Activated T-helper 17 cell treated with anti-CD3 and anti-CD28 coated beads, Interleukin-2, amount 50 U/mL, for 72 hours (primary cell): ENCODE measurements at regions not wholly inside any gene's neighbourhood (a gene's known extent, or its start where the extent isn't known, plus 50 kb on each side); places are given as distances from the start of the nearest gene placed in this dataset.
"Not testable (repeated sequence)": the region's sequence is repeated elsewhere in the genome, so short reads cannot be mapped to it uniquely, and the experiment has no call there.

Source experiments
- ATAC-seq: fragments of 150-1000 bp; cut with Tn5 transposase; replicated peaks from 2 replicates; pipeline ENCODE4 v1.10.0; 2021; ENCODE audit warnings: mild to moderate bottlenecking, moderate library complexity
- H3K27ac Mint-ChIP-seq: one replicate; pipeline ENCODE4 v1.8.0; 2022; ENCODE audit warnings: mixed read lengths
- H3K27me3 Mint-ChIP-seq: one replicate; pipeline ENCODE4 v1.8.0; 2022; ENCODE audit warnings: mixed read lengths
- H3K36me3 Mint-ChIP-seq: one replicate; pipeline ENCODE4 v1.8.0; 2022; ENCODE audit warnings: low read depth, mild to moderate bottlenecking, mixed read lengths
- H3K4me1 Mint-ChIP-seq: one replicate; pipeline ENCODE4 v1.8.0; 2022; ENCODE audit warnings: mixed read lengths
- H3K4me3 Mint-ChIP-seq: one replicate; pipeline ENCODE4 v1.8.0; 2022; ENCODE audit warnings: mild to moderate bottlenecking, mixed read lengths
- H3K9me3 Mint-ChIP-seq: one replicate; pipeline ENCODE4 v1.8.0; 2022; ENCODE audit warnings: mixed read lengths

- Mint-ChIP-seq H3K27ac (no peak overlapping the region), H3K9me3 (no peaks in the 10 kb centered on the region), H3K27me3 (peaks cover 7% of the 10 kb centered on the region), H3K4me1 (no peaks in the 10 kb centered on the region), H3K36me3 (no peaks in the 10 kb centered on the region), H3K4me3 (no peak overlapping the region)
- no peak for ATAC-seq
Observed at GRCh38 chr10:51007781-51008180, 66.5 kb upstream of the PRKG1 start.

- H3K9me3 Mint-ChIP-seq: no peaks in the 10 kb centered on the region
- H3K27ac Mint-ChIP-seq: no peak overlapping the region
- no peaks in the 10 kb centered on the region for H3K36me3 Mint-ChIP-seq
- no peak for ATAC-seq
- H3K4me1 Mint-ChIP-seq: no peaks in the 10 kb centered on the region
- H3K4me3 Mint-ChIP-seq: no peak overlapping the region
- peaks cover 7% of the 10 kb centered on the region for H3K27me3 Mint-ChIP-seq
Observed at GRCh38 chr10:51008346-51008745, 65.9 kb upstream of the PRKG1 start.

- no peaks in the 10 kb centered on the region for H3K9me3 Mint-ChIP-seq
- H3K27me3 Mint-ChIP-seq: peaks cover 3% of the 10 kb centered on the region
- H3K36me3 Mint-ChIP-seq: no peaks in the 10 kb centered on the region
- H3K4me3 Mint-ChIP-seq: no peak overlapping the region
- no peak for ATAC-seq
- H3K27ac Mint-ChIP-seq: no peak overlapping the region
- no peaks in the 10 kb centered on the region for H3K4me1 Mint-ChIP-seq
Observed at GRCh38 chr10:51010977-51011376, 63.3 kb upstream of the PRKG1 start.

- H3K27ac Mint-ChIP-seq: no peak overlapping the region
Observed at GRCh38 chr10:51012073-51012472, 62.2 kb upstream of the PRKG1 start.

GRCh38 chr10:51014680-51015389 lies 59.5 kb upstream of the PRKG1 start:
- H3K4me3 Mint-ChIP-seq: no peak overlapping the region
- H3K9me3 Mint-ChIP-seq: no peaks in the 10 kb centered on the region
- no peak for ATAC-seq
- no peak overlapping the region for H3K27ac Mint-ChIP-seq
- H3K36me3 Mint-ChIP-seq: no peaks in the 10 kb centered on the region
- H3K27me3 Mint-ChIP-seq: peaks cover 2% of the 10 kb centered on the region
- H3K4me1 Mint-ChIP-seq: no peaks in the 10 kb centered on the region

More at GRCh38 chr10:51012073-51012472, 62.2 kb upstream of the PRKG1 start:
- H3K9me3 Mint-ChIP-seq: no peaks in the 10 kb centered on the region
- no peaks in the 10 kb centered on the region for H3K4me1 Mint-ChIP-seq
- peaks cover 3% of the 10 kb centered on the region for H3K27me3 Mint-ChIP-seq
- ATAC-seq: no peak
- H3K36me3 Mint-ChIP-seq: no peaks in the 10 kb centered on the region
- no peak overlapping the region for H3K4me3 Mint-ChIP-seq

GRCh38 chr10:51015390-51015754 lies 58.9 kb upstream of the PRKG1 start:
- not testable (repeated sequence) for H3K27ac Mint-ChIP-seq, H3K4me1 Mint-ChIP-seq, H3K4me3 Mint-ChIP-seq, ATAC-seq, H3K27me3 Mint-ChIP-seq, H3K36me3 Mint-ChIP-seq, H3K9me3 Mint-ChIP-seq

GRCh38 chr10:51020200-51020599 lies 54.1 kb upstream of the PRKG1 start:
- no peaks in the 10 kb centered on the region for H3K36me3 Mint-ChIP-seq
- H3K27ac Mint-ChIP-seq: no peak overlapping the region
- H3K4me3 Mint-ChIP-seq: no peak overlapping the region

GRCh38 chr10:51022933-51023585 lies 51.2 kb upstream of the PRKG1 start:
- H3K27ac Mint-ChIP-seq: no peak overlapping the region
- no peak for ATAC-seq

More at GRCh38 chr10:51020200-51020599, 54.1 kb upstream of the PRKG1 start:
- ATAC-seq: no peak
- Mint-ChIP-seq H3K4me1 (no peaks in the 10 kb centered on the region), H3K9me3 (no peaks in the 10 kb centered on the region), H3K27me3 (peaks cover 5% of the 10 kb centered on the region)

GRCh38 chr10:51023636-51024035 lies 50.7 kb upstream of the PRKG1 start:
- no peak for ATAC-seq
- Mint-ChIP-seq H3K36me3 (no peaks in the 10 kb centered on the region), H3K4me1 (no peaks in the 10 kb centered on the region), H3K27me3 (peaks cover 5% of the 10 kb centered on the region), H3K9me3 (no peaks in the 10 kb centered on the region), H3K4me3 (no peak overlapping the region), H3K27ac (no peak overlapping the region)

More at GRCh38 chr10:51022933-51023585, 51.2 kb upstream of the PRKG1 start:
- Mint-ChIP-seq H3K4me1 (no peaks in the 10 kb centered on the region), H3K27me3 (peaks cover 5% of the 10 kb centered on the region), H3K36me3 (no peaks in the 10 kb centered on the region), H3K9me3 (no peaks in the 10 kb centered on the region), H3K4me3 (no peak overlapping the region)
